Suprapubic skin (tissue), 4 donors: ENCODE measurements at regions not wholly inside any gene's neighbourhood (a gene's known extent, or its start where the extent isn't known, plus 50 kb on each side); places are given as distances from the start of the nearest gene placed in this dataset.

Experiments
- DNase-seq, 2 donors: peaks; one replicate each; pipeline ENCODE4 v3.0.0-alpha.2; 2019; ENCODE audit warnings: low spot score in 2 of 2
- H3K27ac ChIP-seq: fragments of 200-600 bp; sonication (generic); one replicate; pipeline ENCODE4 v1.5.1; 2019
- H3K27me3 ChIP-seq: fragments of 200-600 bp; sonication (generic); one replicate; pipeline ENCODE4 v1.5.1; 2019
- H3K36me3 ChIP-seq: fragments of 200-600 bp; sonication (generic); one replicate; pipeline ENCODE4 v1.5.1; 2019
- H3K4me1 ChIP-seq: fragments of 200-600 bp; sonication (generic); one replicate; pipeline ENCODE4 v1.5.1; 2019
- H3K4me3 ChIP-seq: fragments of 200-600 bp; sonication (generic); one replicate; pipeline ENCODE4 v1.5.1; 2019; ENCODE audit warnings: mild to moderate bottlenecking
- H3K9me3 ChIP-seq: fragments of 200-600 bp; sonication (generic); one replicate; pipeline ENCODE4 v1.5.1; 2019
- CTCF ChIP-seq, 2 donors: fragments of 200-600 bp in 1 of 2; fragments of 450-650 bp in 1 of 2; sonication (generic) in 1 of 2; IDR thresholded peaks; one replicate each; pipeline ENCODE4 v1.5.1; 2016 to 2019; ENCODE audit warnings: antibody characterized with exemption in 2 of 2, mild to moderate bottlenecking in 1 of 2, moderate library complexity in 1 of 2
- EP300 ChIP-seq: sonication (generic); formaldehyde crosslinking; IDR thresholded peaks from one replicate; pipeline ENCODE4 v1.6.1; 2017; ENCODE audit warnings: antibody characterized with exemption
- POLR2A ChIP-seq, 2 donors: fragments of 450-650 bp; IDR thresholded peaks; one replicate each; pipeline ENCODE4 v1.6.1; 2017; ENCODE audit warnings: antibody characterized with exemption in 2 of 2, mild to moderate bottlenecking in 2 of 2, moderate library complexity in 2 of 2
- POLR2AphosphoS5 ChIP-seq, 3 donors: sonication (generic); formaldehyde crosslinking; IDR thresholded peaks; one replicate each; pipeline ENCODE4 v1.6.1; 2017; ENCODE audit warnings: antibody characterized with exemption in 3 of 3
- WGBS: methylation state at CpG from one replicate; pipeline ENCODE4 v1.1.5; 2018; 5-methylcytosine and 5-hydroxymethylcytosine counted together

- H3K36me3 ChIP-seq = no peaks in the 10 kb centered on the region
- H3K4me1 ChIP-seq = peaks cover 11% of the 10 kb centered on the region
- no peaks in the 10 kb centered on the region for H3K27me3 ChIP-seq
- no peak overlapping the region for H3K27ac ChIP-seq
- DNase-seq = no peak
- H3K4me3 ChIP-seq = no peak overlapping the region
- TF ChIP-seq POLR2AphosphoS5 (IDR thresholded peaks at IDR 0.05) (no peak), POLR2A (IDR thresholded peaks at IDR 0.05) (no peak)
- no peaks in the 10 kb centered on the region for H3K9me3 ChIP-seq
Observed at GRCh38 chrX:45745479-45745878, 544.8 kb upstream of the DIPK2B start.

- Histone ChIP-seq H3K27ac (no peak overlapping the region), H3K4me1 (peaks cover 5% of the 10 kb centered on the region), H3K9me3 (no peaks in the 10 kb centered on the region), H3K36me3 (no peaks in the 10 kb centered on the region), H3K4me3 (no peak overlapping the region), H3K27me3 (no peaks in the 10 kb centered on the region)
- no peak for DNase-seq
- TF ChIP-seq POLR2A (IDR thresholded peaks at IDR 0.05) (no peak), EP300 (no peak), CTCF (IDR thresholded peaks at IDR 0.05) (no peak), POLR2AphosphoS5 (IDR thresholded peaks at IDR 0.05) (no peak)
- WGBS = 87% methylated on average over 6 of the region's 6 CpGs
Observed at GRCh38 chrX:45743906-45744625, 543.4 kb upstream of the DIPK2B start.

GRCh38 chrX:45743081-45743533 lies 542.4 kb upstream of the DIPK2B start:
- DNase-seq = no peak
- H3K27me3 ChIP-seq = no peaks in the 10 kb centered on the region
- no peak overlapping the region for H3K4me3 ChIP-seq
- no peak overlapping the region for H3K27ac ChIP-seq
- H3K9me3 ChIP-seq = no peaks in the 10 kb centered on the region
- no peaks in the 10 kb centered on the region for H3K36me3 ChIP-seq
- H3K4me1 ChIP-seq = peaks cover under 1% of the 10 kb centered on the region
- 97% methylated on average over 3 of the region's 5 CpGs for WGBS
- TF ChIP-seq POLR2AphosphoS5 (IDR thresholded peaks at IDR 0.05) (no peak), CTCF (IDR thresholded peaks at IDR 0.05) (no peak), POLR2A (IDR thresholded peaks at IDR 0.05) (no peak), EP300 (no peak)

GRCh38 chrX:45740291-45740690 lies 539.6 kb upstream of the DIPK2B start:
- H3K36me3 ChIP-seq = no peaks in the 10 kb centered on the region
- H3K27ac ChIP-seq = no peak overlapping the region
- H3K27me3 ChIP-seq = no peaks in the 10 kb centered on the region
- H3K4me3 ChIP-seq = no peak overlapping the region
- H3K9me3 ChIP-seq = no peaks in the 10 kb centered on the region
- 50% methylated on average over 3 of the region's 3 CpGs for WGBS
- no peak for DNase-seq
- no peaks in the 10 kb centered on the region for H3K4me1 ChIP-seq
- TF ChIP-seq CTCF (IDR thresholded peaks at IDR 0.05) (no peak), EP300 (no peak), POLR2A (IDR thresholded peaks at IDR 0.05) (no peak), POLR2AphosphoS5 (IDR thresholded peaks at IDR 0.05) (no peak)

- Histone ChIP-seq H3K4me1 (no peaks in the 10 kb centered on the region), H3K27ac (no peak overlapping the region), H3K36me3 (no peaks in the 10 kb centered on the region), H3K27me3 (no peaks in the 10 kb centered on the region), H3K9me3 (no peaks in the 10 kb centered on the region), H3K4me3 (no peak overlapping the region)
- no peak for DNase-seq
- 67% methylated on average over 1 of the region's 1 CpG for WGBS
- TF ChIP-seq CTCF (IDR thresholded peaks at IDR 0.05) (no peak), POLR2A (IDR thresholded peaks at IDR 0.05) (no peak), POLR2AphosphoS5 (IDR thresholded peaks at IDR 0.05) (no peak), EP300 (no peak)
Observed at GRCh38 chrX:45735571-45735970, 534.9 kb upstream of the DIPK2B start.
